ENCODE measurements at regions not wholly inside any gene's neighbourhood (a gene's known extent, or its start where the extent isn't known, plus 50 kb on each side); places are given as distances from the start of the nearest gene placed in this dataset.

DNA sequence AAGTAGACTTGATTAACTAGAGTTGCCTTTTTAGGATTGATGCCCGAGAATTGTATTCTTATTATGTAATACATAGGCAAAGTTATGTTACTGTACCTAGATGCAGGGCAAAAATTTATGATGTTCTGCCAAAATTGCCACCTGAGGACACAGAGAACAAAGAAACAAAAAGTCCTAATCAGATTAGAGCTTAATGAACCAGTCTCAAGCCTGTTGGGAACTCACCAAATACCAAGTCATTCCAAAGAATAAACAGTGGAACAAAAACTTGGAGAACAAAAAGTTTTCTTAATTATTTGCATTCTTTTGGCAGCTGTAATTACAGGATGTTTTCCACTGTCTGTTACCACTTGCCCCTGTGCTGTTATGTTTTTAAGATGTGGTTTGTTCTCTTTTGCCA lies 154.7 kb upstream of the SGK1 start:
- no peak for TF ChIP-seq POLR2A (IDR thresholded peaks at IDR 0.05)
- TF ChIP-seq, protein P1, sequence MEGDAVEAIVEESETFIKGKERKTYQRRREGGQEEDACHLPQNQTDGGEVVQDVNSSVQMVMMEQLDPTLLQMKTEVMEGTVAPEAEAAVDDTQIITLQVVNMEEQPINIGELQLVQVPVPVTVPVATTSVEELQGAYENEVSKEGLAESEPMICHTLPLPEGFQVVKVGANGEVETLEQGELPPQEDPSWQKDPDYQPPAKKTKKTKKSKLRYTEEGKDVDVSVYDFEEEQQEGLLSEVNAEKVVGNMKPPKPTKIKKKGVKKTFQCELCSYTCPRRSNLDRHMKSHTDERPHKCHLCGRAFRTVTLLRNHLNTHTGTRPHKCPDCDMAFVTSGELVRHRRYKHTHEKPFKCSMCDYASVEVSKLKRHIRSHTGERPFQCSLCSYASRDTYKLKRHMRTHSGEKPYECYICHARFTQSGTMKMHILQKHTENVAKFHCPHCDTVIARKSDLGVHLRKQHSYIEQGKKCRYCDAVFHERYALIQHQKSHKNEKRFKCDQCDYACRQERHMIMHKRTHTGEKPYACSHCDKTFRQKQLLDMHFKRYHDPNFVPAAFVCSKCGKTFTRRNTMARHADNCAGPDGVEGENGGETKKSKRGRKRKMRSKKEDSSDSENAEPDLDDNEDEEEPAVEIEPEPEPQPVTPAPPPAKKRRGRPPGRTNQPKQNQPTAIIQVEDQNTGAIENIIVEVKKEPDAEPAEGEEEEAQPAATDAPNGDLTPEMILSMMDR (IDR thresholded peaks at IDR 0.05) = no peak

Measured in uterus (tissue), 2 donors.